CD4-positive, alpha-beta T cell (primary cell): ENCODE measurements at regions not wholly inside any gene's neighbourhood (a gene's known extent, or its start where the extent isn't known, plus 50 kb on each side); places are given as distances from the start of the nearest gene placed in this dataset.

ENCODE experiments used
- ATAC-seq: fragments of 200-7000 bp; cut with Tn5 transposase; one replicate; pipeline ENCODE4 v1.10.0; 2022; ENCODE audit warnings: mild to moderate bottlenecking; ENCODE audit not compliant: poor library complexity
- CTCF ChIA-PET: fragments of 350-600 bp; sonication (Branson Sonifier 250); formaldehyde crosslinking; loops from one replicate; lab custom pipeline; 2021; ENCODE audit warnings: antibody characterized with exemption, inconsistent platforms; lab: Charles Lee
- POLR2A ChIA-PET: fragments of 350-600 bp; sonication (Branson Sonifier 250); formaldehyde crosslinking; loops from one replicate; lab custom pipeline; 2021; ENCODE audit warnings: antibody characterized with exemption, inconsistent platforms; lab: Charles Lee
- DNase-seq, 14 experiments: peaks; one replicate each; pipeline ENCODE4 v3.0.0-alpha.2; 2013 to 2020; ENCODE audit warnings: mixed read lengths in 2 of 14
- H3K27ac ChIP-seq, 2 donors: one replicate each; pipeline versions ENCODE4 v1.5.1 to v1.7.0; 2013; ENCODE audit warnings: low read length in 2 of 2, low read depth in 1 of 2, mild to moderate bottlenecking in 1 of 2
- H3K27me3 ChIP-seq, 2 experiments: 1 replicate in 1 of 2; 2 replicates in 1 of 2; pipeline versions ENCODE4 v1.6.1 to v1.7.0; 2013; ENCODE audit warnings: low read length in 2 of 2, control low read depth in 1 of 2, mild to moderate bottlenecking in 1 of 2, moderate library complexity in 1 of 2; ENCODE audit not compliant: insufficient read depth in 2 of 2, control insufficient read depth in 1 of 2
- H3K36me3 ChIP-seq: one replicate; pipeline ENCODE4 v1.6.1; 2013; ENCODE audit warnings: low read length, control low read depth; ENCODE audit not compliant: insufficient read depth
- H3K4me1 ChIP-seq: one replicate; pipeline ENCODE4 v1.6.1; 2013; ENCODE audit warnings: low read length, control low read depth; ENCODE audit not compliant: insufficient read depth
- H3K4me3 ChIP-seq: one replicate; pipeline ENCODE4 v1.5.1; 2013; ENCODE audit warnings: mild to moderate bottlenecking, low read length, moderate library complexity
- H3K9me3 ChIP-seq, 2 experiments: 1 replicate in 1 of 2; 2 replicates in 1 of 2; pipeline versions ENCODE4 v1.6.1 to v1.7.0; 2013; ENCODE audit warnings: low read length in 2 of 2, mild to moderate bottlenecking in 2 of 2, control low read depth in 1 of 2, moderate library complexity in 1 of 2; ENCODE audit not compliant: control insufficient read depth in 1 of 2, insufficient read depth in 1 of 2
- H3K27ac Mint-ChIP-seq: one replicate; pipeline ENCODE4 v1.8.0; 2020; ENCODE audit warnings: mixed read lengths
- H3K27me3 Mint-ChIP-seq: one replicate; pipeline ENCODE4 v1.8.0; 2021; ENCODE audit warnings: mixed read lengths
- H3K36me3 Mint-ChIP-seq: one replicate; pipeline ENCODE4 v1.8.0; 2021; ENCODE audit warnings: low read depth, mixed read lengths
- H3K4me1 Mint-ChIP-seq: one replicate; pipeline ENCODE4 v1.8.0; 2021; ENCODE audit warnings: low read depth, mixed read lengths
- H3K4me3 Mint-ChIP-seq: one replicate; pipeline ENCODE4 v1.8.0; 2020; ENCODE audit warnings: mild to moderate bottlenecking, mixed read lengths
- H3K9me3 Mint-ChIP-seq: one replicate; pipeline ENCODE4 v1.8.0; 2020; ENCODE audit warnings: mixed read lengths
- CTCF ChIP-seq: fragments of 200-600 bp; IDR thresholded peaks from one replicate; pipeline ENCODE4 v1.8.0; 2022; ENCODE audit warnings: antibody characterized with exemption, mild to moderate bottlenecking
- intact Hi-C, 2 experiments: fragments of 100-400 bp; cut with DNase I in 1 of 2; cut with micrococcal nuclease in 1 of 2; formaldehyde crosslinking; loops; one replicate each; pipeline versions ENCODE4 v1.15.1 to v1.9.0; 2023 to 2025; cut with DNase I, micrococcal nuclease

- Histone ChIP-seq H3K4me1 (no peaks in the 10 kb centered on the region), H3K9me3 (no peaks in the 10 kb centered on the region), H3K4me3 (no peak overlapping the region), H3K36me3 (no peaks in the 10 kb centered on the region), H3K27ac (no peak overlapping the region), H3K27me3 (no peaks in the 10 kb centered on the region)
- no peaks in the 10 kb centered on the region for H3K4me1 Mint-ChIP-seq
- H3K9me3 Mint-ChIP-seq = no peaks in the 10 kb centered on the region
- intact Hi-C loops = no loop called here
- ATAC-seq (no peak), DNase-seq (no peak)
- ChIA-PET CTCF (no interaction called here), POLR2A (no interaction called here)
- no peak overlapping the region for H3K4me3 Mint-ChIP-seq
- H3K27me3 Mint-ChIP-seq = no peaks in the 10 kb centered on the region
- H3K36me3 Mint-ChIP-seq = no peaks in the 10 kb centered on the region
- TF ChIP-seq CTCF = no peak
- no peak overlapping the region for H3K27ac Mint-ChIP-seq
Observed at GRCh38 chrX:38999967-39000745, 198.9 kb downstream of the MID1IP1 start.

GRCh38 chrX:39000802-39001201 is 199.5 kb downstream of the MID1IP1 start:
- no peak for TF ChIP-seq CTCF
- Histone ChIP-seq H3K36me3 (no peaks in the 10 kb centered on the region), H3K4me1 (no peaks in the 10 kb centered on the region), H3K27ac (no peak overlapping the region), H3K4me3 (no peak overlapping the region), H3K27me3 (no peaks in the 10 kb centered on the region), H3K9me3 (no peaks in the 10 kb centered on the region)
- ChIA-PET POLR2A (no interaction called here), CTCF (no interaction called here)
- ATAC-seq (no peak), DNase-seq (no peak)
- no peak overlapping the region for H3K27ac Mint-ChIP-seq
- H3K27me3 Mint-ChIP-seq = no peaks in the 10 kb centered on the region
- H3K4me3 Mint-ChIP-seq = no peak overlapping the region
- H3K4me1 Mint-ChIP-seq = no peaks in the 10 kb centered on the region
- H3K9me3 Mint-ChIP-seq = no peaks in the 10 kb centered on the region
- H3K36me3 Mint-ChIP-seq = no peaks in the 10 kb centered on the region
- intact Hi-C loops = no loop called here

- ATAC-seq (no peak), DNase-seq (no peak)
- intact Hi-C loops = no loop called here
- H3K4me1 ChIP-seq = no peaks in the 10 kb centered on the region
- no peaks in the 10 kb centered on the region for H3K4me1 Mint-ChIP-seq
- H3K9me3 ChIP-seq = no peaks in the 10 kb centered on the region
- H3K27me3 ChIP-seq = no peaks in the 10 kb centered on the region
- no peak overlapping the region for H3K4me3 Mint-ChIP-seq
- no peaks in the 10 kb centered on the region for H3K27me3 Mint-ChIP-seq
- ChIA-PET POLR2A (no interaction called here), CTCF (no interaction called here)
- no peak for TF ChIP-seq CTCF
- no peak overlapping the region for H3K27ac Mint-ChIP-seq
- H3K36me3 ChIP-seq = no peaks in the 10 kb centered on the region
- H3K27ac ChIP-seq = no peak overlapping the region
- H3K4me3 ChIP-seq = no peak overlapping the region
- no peaks in the 10 kb centered on the region for H3K36me3 Mint-ChIP-seq
- no peaks in the 10 kb centered on the region for H3K9me3 Mint-ChIP-seq
Observed at GRCh38 chrX:39002466-39002865, 201.2 kb downstream of the MID1IP1 start.
